Astrocyte of the cerebellum (primary cell): ENCODE measurements at regions not wholly inside any gene's neighbourhood (a gene's known extent, or its start where the extent isn't known, plus 50 kb on each side); places are given as distances from the start of the nearest gene placed in this dataset.

Source experiments
- DNase-seq: peaks from one replicate; pipeline ENCODE4 v3.0.0-alpha.2; 2011; ENCODE audit warnings: low read depth
- H3K4me3 ChIP-seq: 2 replicates; pipeline ENCODE4 v1.5.1; 2011; ENCODE audit warnings: mild to moderate bottlenecking, low read depth, low read length, moderate library complexity
- CTCF ChIP-seq: IDR thresholded peaks from 2 replicates; pipeline ENCODE4 v1.5.1; 2012; ENCODE audit warnings: low read length, low read depth, moderate library complexity, mild to moderate bottlenecking; ENCODE audit errors: missing control alignments
- in situ Hi-C: cut with HindIII; loops from 2 replicates; pipeline ENCODE4 v1.10.0; 2017; ENCODE audit warnings: low sequenced_read_pairs

DNA sequence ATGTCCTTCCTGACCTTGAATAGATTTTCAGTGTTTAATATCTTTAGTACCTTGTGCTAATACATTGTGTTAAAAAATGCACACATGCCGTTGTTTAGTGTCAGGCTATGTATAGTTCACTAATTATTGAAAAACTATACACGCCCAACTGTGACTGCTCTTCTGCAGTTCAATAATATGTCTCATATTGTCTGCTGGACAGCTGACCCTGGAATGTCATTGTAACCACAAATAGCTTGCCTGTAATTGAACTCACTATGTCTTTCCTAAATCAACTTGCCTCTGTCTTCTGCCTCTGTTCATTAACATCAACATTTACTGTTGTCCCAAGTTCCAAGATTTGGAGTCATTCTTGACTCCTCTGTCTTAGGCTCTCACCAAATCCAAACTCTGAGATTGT is 114.5 kb downstream of the TMA16 start:
- in situ Hi-C loops: no loop called here
- TF ChIP-seq CTCF: no peak
- H3K4me3 ChIP-seq: no peak overlapping the region
- no peak for DNase-seq

GRCh38 chr4:163610648-163611047 is 116.2 kb downstream of the TMA16 start:
- no peak for DNase-seq
- in situ Hi-C loops: no loop called here
- H3K4me3 ChIP-seq: no peak overlapping the region
- no peak for TF ChIP-seq CTCF

GRCh38 chr4:163611182-163611581 is 116.7 kb downstream of the TMA16 start:
- in situ Hi-C loops: no loop called here
- no peak overlapping the region for H3K4me3 ChIP-seq

DNA sequence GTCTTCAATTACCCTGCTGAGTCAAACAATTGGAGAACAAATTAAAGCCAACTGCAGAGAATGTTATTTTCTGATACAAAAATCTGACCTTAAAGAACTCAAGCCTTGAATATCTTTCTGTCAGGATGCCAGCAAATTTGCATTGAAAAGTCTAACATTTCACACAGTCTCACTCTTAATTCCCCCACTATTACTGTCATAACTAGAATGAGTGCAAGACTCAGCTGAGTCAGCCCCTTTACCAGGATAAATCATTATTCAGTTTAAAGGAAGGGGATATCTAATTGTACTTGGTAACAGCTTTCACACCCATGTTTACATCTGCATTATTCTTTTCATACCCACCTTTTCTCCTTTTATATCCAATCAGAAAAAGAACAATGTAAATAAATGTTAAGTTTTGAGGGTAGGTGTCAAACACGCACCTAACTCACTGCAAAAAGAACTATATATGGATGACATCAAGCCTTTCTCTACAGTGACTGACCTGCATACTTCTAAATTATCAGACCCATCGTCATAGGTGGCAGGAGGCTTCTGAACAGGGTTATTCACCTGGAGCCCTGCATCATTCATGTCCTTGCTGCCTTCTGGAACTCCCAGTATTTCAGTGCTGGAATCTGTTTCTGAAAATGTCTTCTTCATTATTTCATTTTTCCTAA is 117.4 kb downstream of the TMA16 start:
- DNase-seq: no peak
- H3K4me3 ChIP-seq: no peak overlapping the region
- in situ Hi-C loops: no loop called here
- no peak for TF ChIP-seq CTCF

More at GRCh38 chr4:163611182-163611581, 116.7 kb downstream of the TMA16 start:
- TF ChIP-seq CTCF: no peak
- no peak for DNase-seq

DNA sequence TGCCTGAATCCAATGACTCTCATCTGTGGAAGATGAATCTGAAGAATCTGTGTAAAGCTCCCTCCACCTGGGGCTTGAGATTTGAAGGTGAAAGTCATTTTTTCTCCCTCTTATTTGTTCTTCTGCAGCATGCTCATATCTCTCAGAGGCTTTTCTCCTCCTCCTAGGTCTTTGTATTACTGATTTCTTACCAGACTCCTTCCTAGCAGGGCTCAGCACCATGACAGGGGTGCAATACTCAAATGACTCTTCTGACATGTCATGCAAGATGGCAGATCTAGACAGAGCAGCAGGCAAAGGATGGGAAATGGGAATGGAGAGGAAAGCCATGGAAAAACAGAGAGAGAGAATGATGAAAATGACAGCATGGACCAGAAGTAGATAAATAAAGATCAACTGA is 118.3 kb downstream of the TMA16 start:
- TF ChIP-seq CTCF: no peak
- no peak overlapping the region for H3K4me3 ChIP-seq
- in situ Hi-C loops: no loop called here
- DNase-seq: no peak

GRCh38 chr4:163613383-163613782 is 118.9 kb downstream of the TMA16 start:
- no peak for TF ChIP-seq CTCF
- in situ Hi-C loops: no loop called here
- no peak overlapping the region for H3K4me3 ChIP-seq
- no peak for DNase-seq
